ENCODE measurements at regions not wholly inside any gene's neighbourhood (a gene's known extent, or its start where the extent isn't known, plus 50 kb on each side); places are given as distances from the start of the nearest gene placed in this dataset.
A peak's percentile ranks its signal among the peaks of the same experiment; 100 is the strongest.

GRCh38 chr6:27091661-27092315 lies 155.7 kb upstream of the PRSS16 start:
- peak overlapping the region; percentile 18 for H3K4me3 ChIP-seq (ENCODE audit: control insufficient read depth, low read depth, low read length)
- no peak for TF ChIP-seq CTCF (IDR thresholded peaks at IDR 0.05; ENCODE audit: control insufficient read depth, insufficient read depth, low read depth, low read length, missing control alignments)
- peak; percentile 75 for DNase-seq (ENCODE audit: low read depth)

GRCh38 chr6:27092316-27092692 lies 155.2 kb upstream of the PRSS16 start:
- H3K4me3 ChIP-seq (ENCODE audit: control insufficient read depth, low read depth, low read length): peak overlapping the region; percentile 18
- DNase-seq (ENCODE audit: low read depth): no peak
- no peak for TF ChIP-seq CTCF (IDR thresholded peaks at IDR 0.05; ENCODE audit: control insufficient read depth, insufficient read depth, low read depth, low read length, missing control alignments)

- no peak overlapping the region for H3K4me3 ChIP-seq (ENCODE audit: control insufficient read depth, low read depth, low read length)
- no peak for DNase-seq (ENCODE audit: low read depth)
- no peak for TF ChIP-seq CTCF (IDR thresholded peaks at IDR 0.05; ENCODE audit: control insufficient read depth, insufficient read depth, low read depth, low read length, missing control alignments)
These were observed 151.6 kb upstream of the PRSS16 start for GRCh38 chr6:27095914-27096313.

- DNase-seq (ENCODE audit: low read depth): peak; percentile 7
- peak overlapping the region; percentile 57 for H3K4me3 ChIP-seq (ENCODE audit: control insufficient read depth, low read depth, low read length)
- no peak for TF ChIP-seq CTCF (IDR thresholded peaks at IDR 0.05; ENCODE audit: control insufficient read depth, insufficient read depth, low read depth, low read length, missing control alignments)
These were observed 150.5 kb upstream of the PRSS16 start for GRCh38 chr6:27096834-27097511.

GRCh38 chr6:27098956-27099355 lies 148.5 kb upstream of the PRSS16 start:
- TF ChIP-seq CTCF (IDR thresholded peaks at IDR 0.05; ENCODE audit: control insufficient read depth, insufficient read depth, low read depth, low read length, missing control alignments): no peak
- no peak for DNase-seq (ENCODE audit: low read depth)
- no peak overlapping the region for H3K4me3 ChIP-seq (ENCODE audit: control insufficient read depth, low read depth, low read length)

- no peak overlapping the region for H3K4me3 ChIP-seq (ENCODE audit: control insufficient read depth, low read depth, low read length)
- TF ChIP-seq CTCF (IDR thresholded peaks at IDR 0.05; ENCODE audit: control insufficient read depth, insufficient read depth, low read depth, low read length, missing control alignments): no peak
- no peak for DNase-seq (ENCODE audit: low read depth)
These were observed 146.6 kb upstream of the PRSS16 start for GRCh38 chr6:27100921-27101320.

All from AG09309 (cell line).